CD4-positive, alpha-beta T cell treated with Interleukin-15 for 4 hours (primary cell): ENCODE measurements at regions not wholly inside any gene's neighbourhood (a gene's known extent, or its start where the extent isn't known, plus 50 kb on each side); places are given as distances from the start of the nearest gene placed in this dataset.

ENCODE experiments used
- DNase-seq: peaks from one replicate; pipeline ENCODE4 v3.0.0-alpha.2; 2020; ENCODE audit warnings: low spot score

DNA sequence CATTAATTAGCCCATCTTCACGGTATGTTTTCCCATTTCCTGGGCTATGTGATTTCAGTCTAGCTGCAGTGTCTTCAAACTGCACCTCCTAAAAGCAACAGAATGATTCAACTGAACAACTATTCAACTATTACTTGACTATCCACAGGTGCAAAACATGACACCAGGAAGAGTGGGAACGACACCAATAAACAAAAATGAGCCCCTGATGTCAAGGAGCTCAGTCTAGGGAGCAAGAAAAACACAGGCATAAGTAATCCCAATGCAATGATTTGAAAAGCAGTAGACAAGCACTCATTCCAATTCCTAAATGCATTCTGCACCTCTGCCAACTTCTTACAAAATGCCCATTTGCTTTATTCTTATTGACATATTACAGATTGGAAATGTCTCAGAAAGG is 285.6 kb downstream of the ETS1 start:
- no peak for DNase-seq

DNA sequence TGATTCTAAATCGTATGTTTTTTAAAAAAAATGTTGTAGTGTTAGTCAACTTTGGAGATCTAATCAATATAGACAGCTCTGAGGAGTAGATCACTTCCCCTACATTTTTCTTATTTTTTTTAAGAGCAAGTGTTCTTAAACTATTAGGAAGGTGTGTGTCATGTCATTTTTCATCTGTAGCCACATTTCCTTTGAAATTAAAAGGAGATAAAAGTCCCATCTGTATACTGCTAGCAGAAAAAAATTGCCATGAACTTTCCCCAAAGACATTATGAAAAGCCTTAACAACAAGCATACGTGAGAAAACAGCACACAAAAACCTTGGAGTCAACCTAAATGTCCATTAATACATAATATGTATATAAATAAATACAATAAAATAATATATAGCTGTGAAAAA is 286.6 kb downstream of the ETS1 start:
- peak; percentile 61 for DNase-seq

DNA sequence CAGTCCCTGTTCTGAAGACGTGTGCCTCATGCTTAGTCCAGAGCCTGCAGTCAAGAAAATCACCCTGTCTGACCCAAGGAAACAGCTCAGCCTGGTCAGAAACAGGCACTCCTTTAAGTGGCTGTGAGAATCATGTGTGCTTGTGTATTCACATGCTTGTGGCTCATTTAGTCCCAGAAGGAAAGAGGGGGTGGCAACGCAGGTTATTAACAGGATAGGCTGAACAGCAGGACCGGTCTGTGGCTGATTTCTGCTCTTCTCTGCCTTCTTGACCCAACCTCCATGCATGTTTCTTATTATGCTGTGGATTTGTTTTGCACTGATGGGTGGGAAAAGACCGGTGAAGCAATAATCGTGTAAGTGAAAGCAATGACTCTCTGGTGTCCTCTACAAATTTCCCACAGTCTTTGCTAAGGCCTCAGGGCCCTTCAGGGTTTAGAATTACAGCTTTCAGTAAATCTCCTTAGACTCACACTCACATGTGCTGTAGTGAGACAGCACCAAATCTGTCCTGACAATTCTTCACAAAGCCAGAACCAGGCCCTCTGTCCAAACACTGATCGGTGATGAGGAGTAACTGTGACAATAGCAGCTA is 288.1 kb downstream of the ETS1 start:
- no peak for DNase-seq

DNA sequence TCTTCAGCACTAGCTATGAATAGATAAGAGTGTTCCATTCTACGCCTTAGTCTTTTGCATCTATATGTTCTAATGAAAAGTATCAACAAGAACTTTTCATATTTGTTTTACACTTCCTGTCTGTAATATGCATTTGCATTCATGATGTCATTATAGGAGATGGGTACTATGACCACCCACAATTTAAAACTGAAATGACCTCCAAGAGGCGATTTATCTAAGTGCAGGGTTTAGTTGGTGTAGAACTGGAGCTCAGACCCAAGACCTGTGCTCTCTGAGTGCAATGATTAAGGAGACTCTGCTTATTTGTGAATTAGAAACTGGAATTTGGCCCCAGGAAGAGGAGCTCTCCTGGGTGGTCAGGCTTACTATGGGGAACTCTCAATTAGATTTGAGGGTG is 289.1 kb downstream of the ETS1 start:
- DNase-seq: no peak

DNA sequence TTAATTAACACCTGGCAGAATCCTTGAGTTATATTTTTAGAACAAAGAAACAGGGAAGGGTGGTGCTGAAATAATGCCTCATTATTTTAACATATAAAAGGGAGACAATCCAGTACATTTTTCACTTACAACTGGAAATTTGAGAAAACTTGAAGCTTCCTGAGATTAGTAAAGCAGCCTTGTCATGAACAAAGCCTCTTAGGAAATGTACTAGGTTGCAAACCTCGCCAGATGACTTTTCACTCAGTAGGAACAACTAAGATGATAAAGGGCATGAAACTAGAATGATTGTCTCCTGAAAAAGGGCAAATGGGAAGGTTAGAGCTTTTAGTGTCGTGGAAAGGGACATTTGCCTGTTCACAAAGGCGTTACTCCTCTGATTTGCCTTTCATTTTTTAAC is 289.6 kb downstream of the ETS1 start:
- DNase-seq: no peak

DNA sequence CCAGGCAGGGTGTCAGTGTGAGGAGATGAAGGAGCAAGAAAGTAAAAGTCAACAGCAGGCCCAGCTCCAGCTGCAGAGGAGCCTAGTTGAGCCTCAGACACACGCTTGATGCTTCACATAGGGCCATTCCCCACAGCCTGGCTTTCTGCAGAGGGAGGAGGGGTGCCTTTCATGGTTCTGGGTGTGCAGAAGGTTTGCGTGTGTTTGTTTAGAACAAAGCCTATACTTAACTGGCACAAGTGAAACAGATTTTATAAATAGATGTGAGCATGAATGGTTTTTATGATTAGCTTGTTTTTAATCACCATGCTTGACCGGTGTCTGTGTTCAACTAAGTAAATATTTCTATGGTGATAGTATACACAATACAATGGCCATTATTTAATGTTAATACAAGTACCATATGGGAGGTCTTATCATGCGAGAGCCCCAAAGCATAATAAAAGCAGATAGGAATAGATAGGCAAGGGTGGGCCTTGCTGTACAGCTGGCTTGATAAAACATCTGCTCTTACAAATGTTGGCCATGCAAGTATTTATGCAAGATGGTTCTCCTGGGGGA is 290.2 kb downstream of the ETS1 start:
- DNase-seq: no peak

DNA sequence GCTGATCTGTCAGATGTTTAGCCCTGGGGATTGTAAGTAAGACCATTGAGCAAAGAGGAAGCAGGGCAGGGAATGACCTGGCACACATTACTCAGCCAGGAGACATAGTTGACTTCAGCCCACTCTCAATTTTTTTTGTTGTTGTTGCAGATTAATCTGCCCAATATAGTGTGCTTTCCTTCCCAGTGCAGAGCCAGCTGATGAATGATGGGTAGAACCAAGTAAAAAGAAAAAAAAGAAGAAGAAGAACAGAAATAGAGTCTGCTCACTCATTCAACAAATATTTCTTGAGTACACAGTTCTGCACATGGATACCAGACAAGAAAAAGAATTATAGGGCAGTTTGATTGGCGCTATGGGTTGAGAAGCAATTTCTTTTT is 292.7 kb downstream of the ETS1 start:
- DNase-seq: no peak

DNA sequence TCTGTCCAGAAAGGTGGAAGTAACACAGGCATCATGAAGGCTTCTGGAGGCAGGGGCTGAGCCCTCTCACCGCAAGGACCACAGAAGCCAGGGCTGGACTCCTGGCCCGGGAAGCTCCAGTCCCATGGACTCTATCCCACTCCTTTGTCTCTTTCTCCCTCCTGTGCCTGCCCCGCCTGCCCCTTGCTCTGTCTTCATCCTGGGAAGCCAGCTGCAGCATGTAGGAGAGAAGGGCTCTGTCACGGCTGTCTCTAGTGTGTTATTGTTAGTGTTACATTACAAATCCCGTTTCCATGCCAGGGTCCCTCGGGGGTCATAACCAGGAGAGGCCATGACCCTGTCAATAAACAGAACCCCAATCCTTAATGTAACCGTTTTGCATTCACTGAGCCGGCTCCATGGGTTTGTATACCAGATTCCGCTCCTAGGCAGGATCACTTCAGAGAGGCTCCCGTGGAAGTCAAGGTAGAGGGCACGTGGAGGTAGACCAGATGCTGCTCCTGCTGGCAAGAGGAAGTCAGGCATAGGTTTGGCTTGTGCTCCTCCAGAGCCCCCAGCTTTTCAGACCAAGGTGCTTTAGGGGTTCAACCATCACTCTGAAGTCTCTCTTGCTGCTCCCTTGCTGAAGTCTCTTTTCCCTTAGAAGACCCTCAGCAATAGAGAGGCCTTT is 293.2 kb downstream of the ETS1 start:
- no peak for DNase-seq

DNA sequence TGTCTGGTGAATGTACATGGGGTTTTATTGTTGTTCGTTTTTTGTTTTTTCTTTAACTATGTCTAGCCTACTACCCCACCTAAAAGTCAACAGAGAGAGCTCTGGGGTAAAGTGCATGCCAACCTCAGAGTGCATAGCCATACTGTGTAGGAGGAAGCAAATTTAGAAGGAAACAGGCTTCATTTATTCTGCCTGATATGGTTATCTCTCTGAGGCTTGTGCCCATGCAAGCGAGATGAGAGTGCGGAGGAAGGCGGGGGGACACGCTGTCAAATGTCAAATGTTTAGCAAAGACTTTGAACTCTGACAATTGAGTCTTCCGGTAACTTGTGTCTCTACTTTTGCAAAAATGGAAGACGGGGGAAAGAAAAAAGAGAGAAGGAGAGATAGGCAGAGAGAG is 295.5 kb downstream of the ETS1 start:
- DNase-seq: peak; percentile 69

DNA sequence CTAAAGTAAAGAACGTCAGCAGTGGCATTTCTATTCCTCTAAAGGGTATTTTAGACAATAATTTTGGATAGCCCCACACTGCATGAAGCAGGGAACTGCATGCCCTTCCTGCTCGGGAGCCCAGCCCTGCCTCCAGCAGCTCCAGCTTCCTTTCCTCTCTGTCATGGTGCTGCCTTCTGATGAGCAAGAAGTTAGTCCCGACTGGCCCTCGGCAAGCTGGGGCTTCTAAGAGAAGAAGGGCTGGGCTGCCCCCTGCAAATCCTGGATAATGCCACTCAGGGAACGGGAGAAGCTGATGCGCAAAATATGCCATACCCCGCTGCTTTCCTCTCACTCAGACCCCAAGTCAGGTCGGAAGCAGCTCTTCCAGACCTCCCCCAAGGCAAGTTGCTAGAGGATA is 296.4 kb downstream of the ETS1 start:
- DNase-seq: no peak

DNA sequence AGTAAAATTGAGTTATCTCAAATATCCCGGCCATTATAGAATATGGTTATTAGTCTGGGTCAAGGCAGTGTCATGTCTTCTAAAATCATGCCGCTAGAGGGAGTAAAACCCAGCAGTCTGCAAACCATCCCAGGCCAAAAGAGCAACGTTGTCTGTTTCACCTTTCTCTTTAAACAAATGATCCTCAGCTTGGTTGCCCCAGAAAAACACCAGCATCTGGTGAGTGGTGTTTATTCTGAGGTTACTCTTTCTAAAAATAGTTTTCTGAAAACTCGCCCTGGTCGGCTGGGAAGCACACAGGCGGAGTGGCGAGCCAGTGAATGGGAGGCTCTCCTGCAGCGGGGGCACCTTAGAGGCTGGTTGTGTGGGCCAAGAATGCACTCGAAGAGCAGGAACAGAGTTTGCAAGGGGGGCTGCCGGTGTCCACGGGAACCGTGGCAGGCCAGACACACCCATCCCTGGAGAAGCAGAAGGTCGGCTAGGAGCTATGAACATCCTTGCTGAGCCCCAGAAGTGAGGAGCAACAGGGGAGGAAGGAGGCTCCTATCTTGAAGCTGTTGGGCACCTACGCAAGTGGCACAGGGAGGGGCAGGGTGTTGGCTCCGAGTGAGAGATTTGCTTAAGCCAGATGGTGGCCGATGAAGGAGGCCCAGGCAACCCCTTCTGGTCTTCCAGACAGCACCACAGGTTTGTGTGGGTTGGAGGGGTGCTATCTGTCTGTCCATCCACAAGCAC is 297.1 kb downstream of the ETS1 start:
- peak; percentile 93 for DNase-seq

DNA sequence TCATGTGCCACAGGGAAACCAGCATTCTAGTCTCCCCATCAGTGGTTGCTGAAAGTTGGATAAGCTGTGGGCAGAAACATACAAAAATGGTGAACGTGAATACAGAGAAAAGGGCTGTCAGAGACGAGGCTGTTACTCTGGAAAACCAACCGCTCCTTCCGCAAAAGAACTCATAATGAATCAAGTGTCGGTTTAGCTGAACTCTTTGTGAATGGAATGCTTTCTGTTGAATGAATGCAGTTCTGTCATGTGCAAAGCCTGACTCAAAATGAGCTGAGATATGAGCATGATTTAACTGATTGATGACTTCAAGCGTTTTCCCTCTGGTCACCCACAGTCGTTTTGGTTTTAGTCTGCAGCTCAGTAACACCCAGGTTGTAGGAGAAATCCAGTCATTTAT is 298.3 kb downstream of the ETS1 start:
- peak; percentile 60 for DNase-seq

DNA sequence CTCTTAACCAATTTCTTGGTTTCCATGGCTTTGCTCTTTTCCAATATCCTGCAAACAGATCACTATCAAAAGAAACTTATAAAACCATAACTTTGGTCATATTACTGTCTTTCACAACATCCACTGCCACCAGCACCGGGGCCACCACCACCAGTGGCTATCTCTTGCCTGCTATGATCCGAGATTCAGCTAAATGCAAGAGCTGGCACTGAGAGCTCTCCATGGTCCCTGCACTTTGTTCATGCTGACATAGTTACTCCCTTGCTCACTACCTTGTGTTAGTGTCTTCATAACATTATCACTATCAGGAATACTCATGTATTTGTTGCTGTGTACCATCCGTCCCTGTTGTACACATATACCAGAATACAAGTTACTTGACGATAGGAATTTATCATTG is 299.0 kb downstream of the ETS1 start:
- no peak for DNase-seq

DNA sequence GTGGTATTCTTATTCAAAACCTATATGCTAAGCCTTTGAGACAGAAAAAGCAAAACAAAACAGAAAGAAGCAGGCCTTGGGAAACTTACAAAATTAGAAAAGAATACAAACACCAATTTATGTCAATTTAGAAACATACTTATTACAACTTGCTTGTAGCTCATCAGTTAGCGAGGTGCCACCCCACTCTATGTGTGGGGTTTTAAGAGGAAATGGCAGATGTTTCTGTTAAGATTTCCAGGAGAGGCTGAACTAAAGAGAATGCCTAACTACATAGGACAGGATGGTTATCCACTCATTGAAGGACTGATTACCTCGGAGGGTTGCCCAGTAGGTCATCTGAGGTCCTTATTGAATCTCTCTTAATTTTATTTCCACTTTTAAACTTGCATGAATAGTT is 302.0 kb downstream of the ETS1 start:
- peak; percentile 45 for DNase-seq

DNA sequence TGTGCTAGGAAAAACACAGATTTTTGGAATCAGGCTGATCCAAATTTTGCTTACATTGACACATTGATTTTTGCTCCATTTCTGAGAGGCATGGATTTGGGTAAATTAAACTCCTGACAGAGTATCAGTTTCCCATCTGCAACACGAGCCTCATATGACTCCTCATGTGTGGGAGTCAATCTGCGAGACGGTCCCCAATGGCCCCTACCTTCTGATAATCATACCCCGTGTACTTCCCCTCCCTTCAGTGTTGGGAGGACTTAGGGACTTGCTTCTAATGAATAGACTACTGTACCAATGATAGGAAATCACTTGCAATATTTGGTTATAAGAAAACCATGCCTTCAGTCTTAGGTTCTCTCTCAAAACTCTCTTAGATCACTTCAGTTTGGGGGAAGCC is 302.7 kb downstream of the ETS1 start:
- DNase-seq: no peak

DNA sequence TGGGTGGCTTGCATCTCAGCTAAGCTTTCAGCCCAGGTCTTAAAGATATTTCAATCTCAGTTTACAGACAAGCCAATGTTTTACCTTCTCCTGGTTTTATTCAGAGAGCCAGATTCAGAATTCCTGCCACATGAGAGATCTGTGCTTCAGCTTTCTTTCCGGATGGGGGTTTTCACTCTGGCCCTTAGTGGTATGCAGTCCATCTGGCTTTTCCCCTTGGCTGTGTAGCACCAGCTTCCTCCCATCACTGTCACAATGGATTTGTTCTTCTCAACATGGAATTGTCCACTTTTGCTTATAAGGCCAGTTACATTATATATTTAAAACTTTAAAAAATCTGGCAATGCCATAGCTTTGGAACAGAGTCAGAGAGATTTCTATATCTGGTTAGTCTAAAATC is 303.9 kb downstream of the ETS1 start:
- no peak for DNase-seq

DNA sequence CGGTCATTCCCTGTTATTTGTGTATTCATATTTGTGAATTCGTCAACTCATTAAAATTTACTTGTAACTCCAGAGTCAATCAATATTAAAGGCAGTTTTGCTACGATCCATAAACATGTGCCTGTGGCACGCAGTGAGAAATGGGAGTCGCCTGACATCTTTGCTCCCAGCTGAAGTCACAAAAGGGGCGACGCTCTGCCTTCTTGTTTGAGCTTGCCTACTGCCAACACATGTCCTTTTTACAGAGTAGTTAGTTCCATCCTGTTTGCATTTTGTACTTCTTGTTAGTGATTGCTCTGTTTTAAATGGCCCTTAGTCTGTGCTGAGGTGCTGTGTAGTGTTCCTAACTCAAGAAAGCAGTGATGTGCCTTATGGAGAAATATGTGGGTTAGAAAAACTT is 305.3 kb downstream of the ETS1 start:
- no peak for DNase-seq

DNA sequence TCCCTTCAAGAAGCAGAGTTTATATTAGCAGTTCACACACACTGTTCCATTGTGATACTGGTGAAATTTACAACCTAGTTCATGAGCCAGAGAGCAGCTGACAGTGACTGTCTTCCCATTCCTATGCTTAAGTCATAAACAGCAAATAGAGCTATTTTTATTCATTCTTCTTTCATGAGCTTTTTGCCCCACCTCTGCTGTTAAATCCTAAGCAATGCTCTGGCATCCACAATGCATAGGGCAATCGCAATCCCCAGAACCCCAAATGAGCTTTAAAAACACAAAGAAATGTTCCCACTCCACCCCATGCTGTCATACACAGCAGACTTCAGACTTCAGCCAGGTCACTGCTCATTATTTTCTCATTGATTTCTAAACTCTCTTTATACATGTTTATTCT is 307.5 kb downstream of the ETS1 start:
- DNase-seq: no peak

DNA sequence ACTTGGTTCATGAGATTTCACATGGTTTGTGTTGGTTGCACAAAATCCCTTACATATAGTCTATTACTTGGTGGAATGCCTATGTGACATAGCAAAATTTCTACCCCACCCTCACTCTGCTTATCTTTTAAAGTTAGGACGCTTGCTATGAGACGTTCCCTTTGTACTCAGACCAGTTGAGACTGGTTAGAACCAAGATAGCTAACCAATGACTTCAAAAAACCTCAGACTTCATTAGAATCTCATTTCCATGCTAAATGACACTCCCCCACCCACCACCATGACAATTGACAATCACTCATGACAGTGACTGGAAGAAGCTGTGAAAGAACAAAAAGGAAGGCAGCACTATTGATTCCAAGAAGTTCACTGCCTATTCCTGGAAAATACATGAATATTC is 313.6 kb downstream of the ETS1 start:
- DNase-seq: no peak

DNA sequence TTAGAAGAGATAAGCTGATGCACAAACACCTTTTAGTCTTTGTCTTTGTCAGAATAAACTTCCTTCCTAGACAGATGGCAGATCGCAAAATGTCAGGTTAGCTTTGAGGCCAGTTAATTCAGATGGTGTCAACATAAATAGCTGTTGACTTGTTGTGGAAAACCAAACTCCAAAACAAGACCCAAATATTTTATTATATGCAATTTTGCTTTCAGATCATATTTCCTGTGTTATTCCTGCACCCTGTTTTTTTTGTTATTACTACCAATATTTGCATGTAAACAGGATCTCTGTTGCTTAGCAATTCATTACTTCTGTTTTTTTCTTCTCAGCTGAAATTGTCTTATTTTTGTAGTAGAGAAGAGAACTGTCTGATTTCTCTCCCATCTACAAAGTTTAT is 316.0 kb downstream of the ETS1 start:
- peak; percentile 45 for DNase-seq

DNA sequence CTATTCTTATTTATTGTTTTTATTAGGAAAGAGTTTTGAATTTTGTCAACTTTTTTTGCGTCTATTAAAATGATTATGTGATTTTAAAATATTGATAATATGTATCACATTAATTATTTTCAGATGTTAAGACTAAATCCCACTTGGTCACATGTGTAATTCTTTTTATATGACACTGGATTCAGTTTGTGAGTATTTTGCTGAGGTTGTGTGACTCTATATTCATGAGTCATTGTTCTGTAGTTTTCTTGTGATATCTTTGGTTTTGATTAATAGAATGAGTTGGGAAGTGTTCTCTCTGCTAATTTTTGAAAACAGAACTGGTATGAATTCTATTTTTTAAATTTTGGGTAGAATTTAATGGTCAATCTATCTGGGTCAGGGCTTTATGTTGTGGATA is 317.9 kb downstream of the ETS1 start:
- no peak for DNase-seq

DNA sequence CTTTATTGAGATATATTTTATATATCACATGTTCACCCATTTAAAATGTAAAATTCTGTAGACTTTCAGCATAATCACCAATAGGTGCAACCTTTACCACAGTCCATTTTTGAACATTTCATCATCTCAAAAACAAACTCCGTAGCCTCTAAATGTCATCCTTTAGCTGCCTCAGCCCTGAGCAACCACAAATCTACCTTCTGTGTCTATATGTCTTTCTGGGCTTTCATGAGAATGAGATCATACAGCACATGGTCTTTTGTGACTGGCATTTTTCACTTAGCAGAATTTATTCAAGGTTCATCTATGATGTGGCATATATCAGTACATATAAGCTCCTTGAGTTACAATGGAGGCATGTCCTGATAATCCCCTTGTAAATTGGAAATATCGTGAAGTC is 320.5 kb downstream of the ETS1 start:
- DNase-seq: no peak
